NT2/D1 (cell line): ENCODE measurements at regions not wholly inside any gene's neighbourhood (a gene's known extent, or its start where the extent isn't known, plus 50 kb on each side); places are given as distances from the start of the nearest gene placed in this dataset.
"Not testable (repeated sequence)": the region's sequence is repeated elsewhere in the genome, so short reads cannot be mapped to it uniquely, and the experiment has no call there.

Experiments
- DNase-seq: peaks from one replicate; pipeline ENCODE4 v3.0.0-alpha.2; 2011; ENCODE audit warnings: low read depth, low spot score
- H3K27me3 ChIP-seq: 2 replicates; pipeline ENCODE4 v1.6.0; 2011; ENCODE audit warnings: mild to moderate bottlenecking; ENCODE audit not compliant: insufficient read length, insufficient read depth
- H3K36me3 ChIP-seq: 2 replicates; pipeline ENCODE4 v1.6.1; 2011; ENCODE audit warnings: mild to moderate bottlenecking, low read length, mixed read lengths; ENCODE audit not compliant: insufficient read depth, insufficient read length
- H3K4me1 ChIP-seq: 2 replicates; pipeline ENCODE4 v1.5.1; 2011; ENCODE audit not compliant: insufficient read depth, insufficient read length
- H3K4me3 ChIP-seq: 2 replicates; pipeline ENCODE4 v1.5.1; 2011; ENCODE audit warnings: low read depth; ENCODE audit not compliant: insufficient read length
- H3K9ac ChIP-seq: 2 replicates; pipeline ENCODE4 v1.6.0; 2011; ENCODE audit warnings: low read depth; ENCODE audit not compliant: insufficient read length
- H3K9me3 ChIP-seq: 2 replicates; pipeline ENCODE4 v1.5.1; 2011; ENCODE audit warnings: mild to moderate bottlenecking, low read length; ENCODE audit not compliant: insufficient read depth
- SUZ12 ChIP-seq: IDR thresholded peaks from 2 replicates; pipeline ENCODE4 v1.6.1; 2011; ENCODE audit not compliant: insufficient read length, insufficient read depth; ENCODE audit errors: extremely low read depth
- YY1 ChIP-seq: IDR thresholded peaks from 2 replicates; pipeline ENCODE4 v1.6.1; 2011; ENCODE audit not compliant: insufficient read length, insufficient read depth
- ZNF274 ChIP-seq: IDR thresholded peaks from 2 replicates; pipeline ENCODE4 v1.6.1; 2011; ENCODE audit warnings: mild to moderate bottlenecking, low read depth, low read length

GRCh38 chr1:14163246-14163645 is 435.2 kb upstream of the KAZN start:
- H3K4me3 ChIP-seq: no peak overlapping the region
- no peak for DNase-seq
- 0 out of 2 replicates have a peak, but pooled peaks cover 4% of the 10 kb centered on the region for H3K9me3 ChIP-seq
- no peaks in the 10 kb centered on the region for H3K36me3 ChIP-seq
- TF ChIP-seq YY1 (no peak), ZNF274 (no peak), SUZ12 (no peak)
- no peaks in the 10 kb centered on the region for H3K4me1 ChIP-seq
- no peak overlapping the region for H3K9ac ChIP-seq
- no peaks in the 10 kb centered on the region for H3K27me3 ChIP-seq

- H3K9ac ChIP-seq: no peak overlapping the region
- TF ChIP-seq YY1 (no peak), SUZ12 (no peak), ZNF274 (no peak)
- H3K27me3 ChIP-seq: no peaks in the 10 kb centered on the region
- no peak for DNase-seq
- H3K9me3 ChIP-seq: 0 out of 2 replicates have a peak, but pooled peaks cover 4% of the 10 kb centered on the region
- H3K4me3 ChIP-seq: no peak overlapping the region
- H3K4me1 ChIP-seq: no peaks in the 10 kb centered on the region
- no peaks in the 10 kb centered on the region for H3K36me3 ChIP-seq
These were observed 433.1 kb upstream of the KAZN start for GRCh38 chr1:14165371-14165801.

GRCh38 chr1:14167884-14168283 is 430.6 kb upstream of the KAZN start:
- TF ChIP-seq ZNF274: no peak
- TF ChIP-seq SUZ12: no peak
- no peak for TF ChIP-seq YY1
- Histone ChIP-seq H3K36me3 (no peaks in the 10 kb centered on the region), H3K9ac (no peak overlapping the region), H3K9me3 (0 out of 2 replicates have a peak, but pooled peaks cover 4% of the 10 kb centered on the region), H3K4me1 (no peaks in the 10 kb centered on the region), H3K4me3 (no peak overlapping the region), H3K27me3 (no peaks in the 10 kb centered on the region)
- no peak for DNase-seq

GRCh38 chr1:14168326-14169063 is 430.0 kb upstream of the KAZN start:
- no peak overlapping the region for H3K4me3 ChIP-seq
- H3K4me1 ChIP-seq: no peaks in the 10 kb centered on the region
- H3K9ac ChIP-seq: no peak overlapping the region
- DNase-seq: no peak
- H3K27me3 ChIP-seq: no peaks in the 10 kb centered on the region
- TF ChIP-seq ZNF274: no peak
- TF ChIP-seq SUZ12: no peak
- TF ChIP-seq YY1: no peak
- no peaks in the 10 kb centered on the region for H3K36me3 ChIP-seq
- H3K9me3 ChIP-seq: 0 out of 2 replicates have a peak, but pooled peaks cover under 1% of the 10 kb centered on the region

- H3K36me3 ChIP-seq: no peaks in the 10 kb centered on the region
- no peak overlapping the region for H3K4me3 ChIP-seq
- DNase-seq: no peak
- no peaks in the 10 kb centered on the region for H3K27me3 ChIP-seq
- TF ChIP-seq YY1 (no peak), SUZ12 (no peak), ZNF274 (no peak)
- no peak overlapping the region for H3K9ac ChIP-seq
- no peaks in the 10 kb centered on the region for H3K9me3 ChIP-seq
- H3K4me1 ChIP-seq: no peaks in the 10 kb centered on the region
These were observed 424.9 kb upstream of the KAZN start for GRCh38 chr1:14173598-14173997.

- not testable (repeated sequence) for H3K9ac ChIP-seq, H3K9me3 ChIP-seq, H3K36me3 ChIP-seq, DNase-seq, H3K4me3 ChIP-seq, H3K27me3 ChIP-seq, H3K4me1 ChIP-seq
These were observed 420.6 kb upstream of the KAZN start for GRCh38 chr1:14177866-14178265.

GRCh38 chr1:14180738-14181137 is 417.7 kb upstream of the KAZN start:
- no peak for DNase-seq
- Histone ChIP-seq H3K4me1 (no peaks in the 10 kb centered on the region), H3K4me3 (no peak overlapping the region), H3K9ac (no peak overlapping the region), H3K36me3 (no peaks in the 10 kb centered on the region), H3K27me3 (no peaks in the 10 kb centered on the region), H3K9me3 (no peaks in the 10 kb centered on the region; the same call in 1 of the 2 replicates)
- no peak for TF ChIP-seq SUZ12
- TF ChIP-seq YY1: no peak
- no peak for TF ChIP-seq ZNF274
